HCT116 (cell line): ENCODE measurements at regions not wholly inside any gene's neighbourhood (a gene's known extent, or its start where the extent isn't known, plus 50 kb on each side); places are given as distances from the start of the nearest gene placed in this dataset.

Source experiments
- ATAC-seq: fragments of 200-7000 bp; cut with Tn5 transposase; 2 replicates; pipeline ENCODE4 v1.9.1; 2020; ENCODE audit warnings: mild to moderate bottlenecking, moderate library complexity
- BruUV-seq: library from RNA; stranded (reverse); fragments of 400-500 nt; replicated peaks from 2 replicates; lab custom pipeline; 2021; lab: Mats Ljungman, UMichigan
- CTCF ChIA-PET: fragments of 300-600 bp; sonication (Branson Sonifier 250); formaldehyde crosslinking; loops from one replicate; lab custom pipeline; 2021; ENCODE audit warnings: antibody characterized with exemption; lab: Charles Lee
- POLR2A ChIA-PET: fragments of 300-600, 350-600 bp; sonication (Branson Sonifier 250); formaldehyde crosslinking; loops from one replicate; lab custom pipeline; 2021; ENCODE audit warnings: antibody characterized with exemption; lab: Charles Lee
- RAD21 ChIA-PET, 2 experiments: fragments of 300-600 bp; sonication (Branson Sonifier 250); formaldehyde crosslinking; loops; one replicate each; lab custom pipeline; 2023; ENCODE audit warnings: low total read pairs in 2 of 2; ENCODE audit not compliant: uncharacterized antibody in 2 of 2, unreplicated experiment in 2 of 2, low non-redundant PET in 1 of 2; lab: Charles Lee
- DNase-seq: peaks from one replicate; pipeline ENCODE4 v3.0.0-alpha.2; 2010; ENCODE audit warnings: low read depth, low spot score
- H2AFZ ChIP-seq: fragments of 200-600 bp; shearing (Covaris generic), sonication (generic); 2 replicates; pipeline ENCODE4 v1.6.1; 2017; ENCODE audit warnings: low read depth, mixed run types, mixed read lengths, antibody characterized with exemption, low read length; ENCODE audit not compliant: poor library complexity, severe bottlenecking
- H3K27ac ChIP-seq: 2 replicates; pipeline ENCODE4 v1.5.1; 2012; ENCODE audit warnings: low read depth, low read length
- H3K27me3 ChIP-seq: fragments of 200-600 bp; sonication (generic); 2 replicates; pipeline ENCODE4 v1.6.1; 2016; ENCODE audit warnings: mixed run types, low read length, mixed read lengths; ENCODE audit not compliant: insufficient read depth
- H3K36me3 ChIP-seq, 2 experiments: fragments of 200-500 bp in 1 of 2; fragments of 200-600 bp in 1 of 2; sonication (Bioruptor generic) in 1 of 2; sonication (generic) in 1 of 2; 2 replicates each; pipeline versions ENCODE4 v1.5.1 to v1.6.1; 2014 to 2016; ENCODE audit warnings: low read length in 2 of 2, inconsistent platforms in 1 of 2, mixed read lengths in 1 of 2, mixed run types in 1 of 2; ENCODE audit not compliant: insufficient read depth in 2 of 2, control insufficient read depth in 1 of 2
- H3K4me1 ChIP-seq, 2 experiments: fragments of 200-600 bp in 1 of 2; sonication (generic) in 1 of 2; 2 replicates each; pipeline versions ENCODE4 v1.5.1 to v1.6.1; 2012 to 2017; ENCODE audit warnings: low read length in 2 of 2, inconsistent platforms in 1 of 2, mild to moderate bottlenecking in 1 of 2, mixed read lengths in 1 of 2, mixed run types in 1 of 2, moderate library complexity in 1 of 2; ENCODE audit not compliant: insufficient read depth in 2 of 2, control insufficient read depth in 1 of 2
- H3K4me2 ChIP-seq: fragments of 200-600 bp; sonication (generic); 2 replicates; pipeline ENCODE4 v1.6.1; 2017; ENCODE audit warnings: mixed run types, low read length, mixed read lengths
- H3K4me3 ChIP-seq, 2 experiments: fragments of 200-600 bp in 1 of 2; sonication (generic) in 1 of 2; replicated peaks in 1 of 2; 2 replicates each; pipeline ENCODE4 v1.5.1; 2011 to 2016; ENCODE audit warnings: low read length in 2 of 2, control low read depth in 1 of 2, low read depth in 1 of 2, mild to moderate bottlenecking in 1 of 2, mixed read lengths in 1 of 2, mixed run types in 1 of 2
- H3K79me2 ChIP-seq: fragments of 200-600 bp; sonication (generic); 2 replicates; pipeline ENCODE4 v1.6.1; 2017; ENCODE audit warnings: mild to moderate bottlenecking, mixed run types, low read length, moderate library complexity, mixed read lengths; ENCODE audit not compliant: insufficient read depth
- H3K9ac ChIP-seq: fragments of 200-600 bp; sonication (generic); 2 replicates; pipeline ENCODE4 v1.6.1; 2016; ENCODE audit warnings: low read length, mixed read lengths
- H3K9me2 ChIP-seq: fragments of 200-600 bp; sonication (generic), shearing (Covaris generic); 2 replicates; pipeline ENCODE4 v1.6.1; 2017; ENCODE audit warnings: mixed run types, mild to moderate bottlenecking, moderate library complexity; ENCODE audit not compliant: insufficient read depth
- H3K9me3 ChIP-seq, 2 experiments: fragments of 200-500 bp in 1 of 2; fragments of 200-600 bp in 1 of 2; sonication (Bioruptor generic) in 1 of 2; sonication (generic) in 1 of 2; 2 replicates each; pipeline ENCODE4 v1.6.1; 2014 to 2017; ENCODE audit warnings: low read length in 2 of 2, mixed read lengths in 2 of 2, inconsistent platforms in 1 of 2, low read depth in 1 of 2, mild to moderate bottlenecking in 1 of 2, mixed run types in 1 of 2, moderate library complexity in 1 of 2; ENCODE audit not compliant: control insufficient read depth in 1 of 2, insufficient read depth in 1 of 2
- H4K20me1 ChIP-seq: fragments of 200-600 bp; sonication (generic), shearing (Covaris generic); 2 replicates; pipeline ENCODE4 v1.6.1; 2017; ENCODE audit warnings: mixed run types, mild to moderate bottlenecking, moderate library complexity; ENCODE audit not compliant: insufficient read depth
- ATF3 ChIP-seq: IDR thresholded peaks from 2 replicates; pipeline ENCODE4 v1.6.1; 2012
- CEBPB ChIP-seq: IDR thresholded peaks from 2 replicates; pipeline ENCODE4 v1.6.1; 2012; ENCODE audit warnings: low read depth
- ELF1 ChIP-seq: IDR thresholded peaks from 2 replicates; pipeline ENCODE4 v1.6.1; 2012; ENCODE audit warnings: low read depth, borderline replicate concordance
- EZH2 ChIP-seq: fragments of 200-600 bp; sonication (generic); IDR thresholded peaks from 2 replicates; pipeline ENCODE4 v1.6.1; 2017; ENCODE audit warnings: antibody characterized with exemption, mixed run types
- EZH2phosphoT487 ChIP-seq: fragments of 200-600 bp; IDR thresholded peaks from 2 replicates; pipeline ENCODE4 v1.6.1; 2018; ENCODE audit warnings: antibody characterized with exemption, borderline replicate concordance
- POLR2A ChIP-seq: IDR thresholded peaks from 2 replicates; pipeline ENCODE4 v1.7.0; 2011; ENCODE audit warnings: borderline replicate concordance; ENCODE audit not compliant: insufficient read depth, insufficient read length; ENCODE audit errors: extremely low read depth
- RAD21 ChIP-seq: IDR thresholded peaks from 2 replicates; pipeline ENCODE4 v1.6.1; 2012; ENCODE audit warnings: low read depth, mild to moderate bottlenecking
- REST ChIP-seq: IDR thresholded peaks from 2 replicates; pipeline ENCODE4 v1.6.1; 2012; ENCODE audit warnings: low read depth
- SIN3A ChIP-seq: IDR thresholded peaks from 2 replicates; pipeline ENCODE4 v1.6.1; 2012; ENCODE audit warnings: low read depth
- SRF ChIP-seq: IDR thresholded peaks from 2 replicates; pipeline ENCODE4 v1.6.1; 2012; ENCODE audit warnings: low read depth
- TCF7L2 ChIP-seq: IDR thresholded peaks from 2 replicates; pipeline ENCODE4 v1.7.0; 2011; ENCODE audit warnings: borderline replicate concordance, inconsistent platforms; ENCODE audit not compliant: insufficient read depth, insufficient read length; ENCODE audit errors: extremely low read depth
- ZFX ChIP-seq: fragments of 450-650 bp; IDR thresholded peaks from 2 replicates; pipeline ENCODE4 v1.6.1; 2017
- ZNF274 ChIP-seq: fragments of 200-500 bp; sonication (Bioruptor generic); IDR thresholded peaks from 2 replicates; pipeline ENCODE4 v1.6.1; 2014; ENCODE audit warnings: mild to moderate bottlenecking, low read depth, low read length, inconsistent platforms
- intact Hi-C: fragments of 100-400 bp; cut with micrococcal nuclease; formaldehyde crosslinking; loops from 2 replicates; pipeline ENCODE4 v1.10.0; 2022
- TF ChIP-seq, protein P1 (sequence below): IDR thresholded peaks from 2 replicates; pipeline ENCODE4 v1.6.1; 2012

GRCh38 chr2:55107436-55107835, 57.2 kb upstream of the RTN4 start:
- RAD21 ChIA-PET, result no interaction called here
- Histone ChIP-seq H3K4me3 (no peak overlapping the region), H3K9ac (no peak overlapping the region), H3K27ac (no peak overlapping the region), H3K9me2 (no peaks in the 10 kb centered on the region)
- TF ChIP-seq RAD21 (no peak), POLR2A (no peak), ZFX (no peak), SRF (no peak), EZH2 (no peak), CEBPB (no peak), TCF7L2 (no peak), SIN3A (no peak), ELF1 (no peak), ZNF274 (no peak), REST (no peak), ATF3 (no peak), EZH2phosphoT487 (no peak)
- TF ChIP-seq, protein P1, sequence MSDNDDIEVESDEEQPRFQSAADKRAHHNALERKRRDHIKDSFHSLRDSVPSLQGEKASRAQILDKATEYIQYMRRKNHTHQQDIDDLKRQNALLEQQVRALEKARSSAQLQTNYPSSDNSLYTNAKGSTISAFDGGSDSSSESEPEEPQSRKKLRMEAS, result no peak
- TF ChIP-seq, all 23 proteins: peak for 0
- Histone ChIP-seq H3K36me3 (no peaks in the 10 kb centered on the region), H3K9me3 (no peaks in the 10 kb centered on the region), H3K4me1 (peaks cover 28 to 36% of the 10 kb centered on the region in 2 experiments), H4K20me1 (no peaks in the 10 kb centered on the region), H2AFZ (no peak overlapping the region), H3K79me2 (no peaks in the 10 kb centered on the region), H3K4me2 (no peak overlapping the region), H3K27me3 (no peaks in the 10 kb centered on the region)
- intact Hi-C loops, result no loop called here
- DNase-seq (no peak), ATAC-seq (no peak)
- ChIA-PET CTCF (no interaction called here), POLR2A (interaction anchor here (1.7 to 5.5 kb wide), 3 partner anchors 8 to 57 kb away, joined by 5 to 25 read pairs (median 11); partner anchors contain the start of gene RTN4)
- BruUV-seq, result no TSS peak
